Astrocyte (in vitro differentiated cells and primary cell): ENCODE measurements at regions not wholly inside any gene's neighbourhood (a gene's known extent, or its start where the extent isn't known, plus 50 kb on each side); places are given as distances from the start of the nearest gene placed in this dataset.
"Not testable (repeated sequence)": the region's sequence is repeated elsewhere in the genome, so short reads cannot be mapped to it uniquely, and the experiment has no call there.

Experiments
- EZH2 ChIP-seq: IDR thresholded peaks from 2 replicates; pipeline ENCODE4 v1.6.1; 2012; ENCODE audit warnings: mild to moderate bottlenecking, low read length, inconsistent platforms; ENCODE audit not compliant: insufficient read depth
- TF ChIP-seq, protein P1 (sequence below): IDR thresholded peaks from 2 replicates; pipeline ENCODE4 v1.5.1; 2011; ENCODE audit warnings: low read depth, mild to moderate bottlenecking, inconsistent platforms, low read length, moderate library complexity; ENCODE audit not compliant: insufficient read depth

GRCh38 chrX:146932997-146933396 is 118.5 kb upstream of the CXorf51A start:
- TF ChIP-seq, protein P1, sequence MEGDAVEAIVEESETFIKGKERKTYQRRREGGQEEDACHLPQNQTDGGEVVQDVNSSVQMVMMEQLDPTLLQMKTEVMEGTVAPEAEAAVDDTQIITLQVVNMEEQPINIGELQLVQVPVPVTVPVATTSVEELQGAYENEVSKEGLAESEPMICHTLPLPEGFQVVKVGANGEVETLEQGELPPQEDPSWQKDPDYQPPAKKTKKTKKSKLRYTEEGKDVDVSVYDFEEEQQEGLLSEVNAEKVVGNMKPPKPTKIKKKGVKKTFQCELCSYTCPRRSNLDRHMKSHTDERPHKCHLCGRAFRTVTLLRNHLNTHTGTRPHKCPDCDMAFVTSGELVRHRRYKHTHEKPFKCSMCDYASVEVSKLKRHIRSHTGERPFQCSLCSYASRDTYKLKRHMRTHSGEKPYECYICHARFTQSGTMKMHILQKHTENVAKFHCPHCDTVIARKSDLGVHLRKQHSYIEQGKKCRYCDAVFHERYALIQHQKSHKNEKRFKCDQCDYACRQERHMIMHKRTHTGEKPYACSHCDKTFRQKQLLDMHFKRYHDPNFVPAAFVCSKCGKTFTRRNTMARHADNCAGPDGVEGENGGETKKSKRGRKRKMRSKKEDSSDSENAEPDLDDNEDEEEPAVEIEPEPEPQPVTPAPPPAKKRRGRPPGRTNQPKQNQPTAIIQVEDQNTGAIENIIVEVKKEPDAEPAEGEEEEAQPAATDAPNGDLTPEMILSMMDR, result not testable (repeated sequence)
- TF ChIP-seq EZH2, result not testable (repeated sequence)
